Hepatocyte (in vitro differentiated cells): ENCODE measurements at regions not wholly inside any gene's neighbourhood (a gene's known extent, or its start where the extent isn't known, plus 50 kb on each side); places are given as distances from the start of the nearest gene placed in this dataset.

ENCODE experiments used
- DNase-seq: peaks from one replicate; pipeline ENCODE4 v3.0.0-alpha.2; 2016; ENCODE audit warnings: low spot score
- H2AFZ ChIP-seq: fragments of 200-600 bp; sonication (generic); 2 replicates; pipeline ENCODE4 v1.6.0; 2016; ENCODE audit warnings: antibody characterized with exemption, mild to moderate bottlenecking
- H3K27ac ChIP-seq: fragments of 200-600 bp; sonication (generic); 2 replicates; pipeline ENCODE4 v1.5.1; 2016; ENCODE audit warnings: mild to moderate bottlenecking
- H3K27me3 ChIP-seq: fragments of 200-600 bp; sonication (generic); 2 replicates; pipeline ENCODE4 v1.6.1; 2016
- H3K36me3 ChIP-seq: fragments of 200-600 bp; sonication (generic); replicated peaks from 2 replicates; pipeline ENCODE4 v1.5.1; 2016; ENCODE audit warnings: low read depth; ENCODE audit not compliant: insufficient read depth
- H3K4me1 ChIP-seq: fragments of 200-600 bp; sonication (generic); 2 replicates; pipeline ENCODE4 v1.5.1; 2016; ENCODE audit warnings: mild to moderate bottlenecking, moderate library complexity; ENCODE audit not compliant: insufficient read depth
- H3K4me2 ChIP-seq: fragments of 200-600 bp; sonication (generic); 2 replicates; pipeline ENCODE4 v1.6.0; 2016
- H3K4me3 ChIP-seq: fragments of 200-600 bp; sonication (generic); 2 replicates; pipeline ENCODE4 v1.5.1; 2016; ENCODE audit warnings: mild to moderate bottlenecking
- H3K79me2 ChIP-seq: fragments of 200-600 bp; sonication (generic); 2 replicates; pipeline ENCODE4 v1.6.0; 2017; ENCODE audit warnings: mild to moderate bottlenecking
- H3K9me2 ChIP-seq: fragments of 200-600 bp; sonication (generic); replicated peaks from 2 replicates; pipeline ENCODE4 v1.6.0; 2017; ENCODE audit warnings: mild to moderate bottlenecking; ENCODE audit not compliant: insufficient read depth
- H3K9me3 ChIP-seq: fragments of 200-600 bp; sonication (generic); 2 replicates; pipeline ENCODE4 v1.5.1; 2016; ENCODE audit warnings: low read depth, mild to moderate bottlenecking
- H4K20me1 ChIP-seq: fragments of 200-600 bp; sonication (generic); 2 replicates; pipeline ENCODE4 v1.6.0; 2016; ENCODE audit warnings: mild to moderate bottlenecking; ENCODE audit not compliant: insufficient read depth, poor library complexity, severe bottlenecking
- EZH2 ChIP-seq: fragments of 200-600 bp; sonication (generic); IDR thresholded peaks from 2 replicates; pipeline ENCODE4 v1.6.1; 2016; ENCODE audit warnings: antibody characterized with exemption, mild to moderate bottlenecking, borderline replicate concordance
- EZH2phosphoT487 ChIP-seq: fragments of 200-600 bp; sonication (generic); IDR thresholded peaks from one replicate; pipeline ENCODE4 v1.6.1; 2018; ENCODE audit warnings: antibody characterized with exemption, mild to moderate bottlenecking, low read depth, moderate library complexity; ENCODE audit not compliant: unreplicated experiment, severe bottlenecking
- WGBS: methylation state at CpG from one replicate; pipeline ENCODE4 v1.1.6; 2016; ENCODE audit warnings: low lambda C conversion rate; ENCODE audit errors: missing lambda C conversion rate; 5-methylcytosine and 5-hydroxymethylcytosine counted together
- TF ChIP-seq, protein P1 (sequence below): fragments of 200-600 bp; sonication (generic); IDR thresholded peaks from 2 replicates; pipeline ENCODE4 v1.5.1; 2016; ENCODE audit warnings: antibody characterized with exemption, mild to moderate bottlenecking; ENCODE audit not compliant: poor library complexity

DNA sequence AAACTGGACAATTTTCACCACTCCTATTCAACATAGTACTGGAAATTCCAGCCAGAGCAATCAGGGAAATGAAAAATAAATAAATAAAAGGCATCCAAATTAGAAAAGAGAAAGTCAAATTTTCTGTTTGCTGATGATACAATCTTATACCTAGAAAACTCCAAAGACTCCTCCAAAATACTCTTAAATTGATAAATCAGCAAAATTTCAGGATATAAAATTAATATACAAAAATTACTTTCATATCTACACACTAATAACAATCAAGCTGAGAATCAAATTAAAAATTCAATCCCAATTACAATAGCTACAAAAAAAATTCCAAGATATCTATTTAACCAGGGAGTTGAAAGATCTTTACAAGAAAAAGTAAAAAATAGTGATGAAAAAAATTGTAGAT, 651.9 kb downstream of the DTWD2 start:
- no peaks in the 10 kb centered on the region for H4K20me1 ChIP-seq

DNA sequence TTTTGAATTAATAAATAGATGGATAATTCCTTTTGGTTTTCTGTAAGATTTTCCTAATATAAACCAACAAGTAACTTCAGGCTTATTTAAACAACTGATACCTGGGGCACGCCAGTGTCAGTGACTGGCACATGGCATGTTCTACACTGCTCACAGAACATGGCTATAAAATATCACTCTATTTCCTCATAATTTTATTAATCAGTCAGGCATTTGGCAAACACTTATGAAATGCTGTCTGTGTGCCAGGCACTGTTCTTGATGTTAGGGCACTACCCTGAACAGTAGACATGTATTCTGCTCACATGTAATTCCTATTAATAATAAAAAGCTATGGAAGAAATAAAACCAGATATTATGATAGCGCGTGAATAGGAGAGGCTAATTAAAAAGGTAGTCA, 661.0 kb downstream of the DTWD2 start:
- Histone ChIP-seq H3K27me3 (no peaks in the 10 kb centered on the region), H3K4me3 (no peak overlapping the region), H4K20me1 (no peaks in the 10 kb centered on the region), H3K36me3 (no peaks in the 10 kb centered on the region), H3K4me2 (no peak overlapping the region), H3K9me2 (no peaks in the 10 kb centered on the region), H3K4me1 (no peaks in the 10 kb centered on the region), H3K9me3 (no peaks in the 10 kb centered on the region), H3K27ac (no peak overlapping the region), H2AFZ (no peak overlapping the region), H3K79me2 (no peaks in the 10 kb centered on the region)
- no peak for DNase-seq
- TF ChIP-seq, protein P1, sequence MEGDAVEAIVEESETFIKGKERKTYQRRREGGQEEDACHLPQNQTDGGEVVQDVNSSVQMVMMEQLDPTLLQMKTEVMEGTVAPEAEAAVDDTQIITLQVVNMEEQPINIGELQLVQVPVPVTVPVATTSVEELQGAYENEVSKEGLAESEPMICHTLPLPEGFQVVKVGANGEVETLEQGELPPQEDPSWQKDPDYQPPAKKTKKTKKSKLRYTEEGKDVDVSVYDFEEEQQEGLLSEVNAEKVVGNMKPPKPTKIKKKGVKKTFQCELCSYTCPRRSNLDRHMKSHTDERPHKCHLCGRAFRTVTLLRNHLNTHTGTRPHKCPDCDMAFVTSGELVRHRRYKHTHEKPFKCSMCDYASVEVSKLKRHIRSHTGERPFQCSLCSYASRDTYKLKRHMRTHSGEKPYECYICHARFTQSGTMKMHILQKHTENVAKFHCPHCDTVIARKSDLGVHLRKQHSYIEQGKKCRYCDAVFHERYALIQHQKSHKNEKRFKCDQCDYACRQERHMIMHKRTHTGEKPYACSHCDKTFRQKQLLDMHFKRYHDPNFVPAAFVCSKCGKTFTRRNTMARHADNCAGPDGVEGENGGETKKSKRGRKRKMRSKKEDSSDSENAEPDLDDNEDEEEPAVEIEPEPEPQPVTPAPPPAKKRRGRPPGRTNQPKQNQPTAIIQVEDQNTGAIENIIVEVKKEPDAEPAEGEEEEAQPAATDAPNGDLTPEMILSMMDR, result no peak
- TF ChIP-seq EZH2phosphoT487, result no peak
- TF ChIP-seq EZH2, result no peak
- WGBS, result 93% methylated on average over 3 of the region's 3 CpGs

More for the DNA sequence above, 651.9 kb downstream of the DTWD2 start:
- Histone ChIP-seq H3K4me2 (no peak overlapping the region), H2AFZ (no peak overlapping the region), H3K9me2 (no peaks in the 10 kb centered on the region), H3K36me3 (no peaks in the 10 kb centered on the region), H3K4me3 (no peak overlapping the region), H3K79me2 (no peaks in the 10 kb centered on the region), H3K27me3 (no peaks in the 10 kb centered on the region), H3K27ac (no peak overlapping the region), H3K9me3 (no peaks in the 10 kb centered on the region), H3K4me1 (no peaks in the 10 kb centered on the region)
- no peak for TF ChIP-seq EZH2phosphoT487
- TF ChIP-seq, protein P1, result no peak
- TF ChIP-seq EZH2, result no peak
- no peak for DNase-seq

DNA sequence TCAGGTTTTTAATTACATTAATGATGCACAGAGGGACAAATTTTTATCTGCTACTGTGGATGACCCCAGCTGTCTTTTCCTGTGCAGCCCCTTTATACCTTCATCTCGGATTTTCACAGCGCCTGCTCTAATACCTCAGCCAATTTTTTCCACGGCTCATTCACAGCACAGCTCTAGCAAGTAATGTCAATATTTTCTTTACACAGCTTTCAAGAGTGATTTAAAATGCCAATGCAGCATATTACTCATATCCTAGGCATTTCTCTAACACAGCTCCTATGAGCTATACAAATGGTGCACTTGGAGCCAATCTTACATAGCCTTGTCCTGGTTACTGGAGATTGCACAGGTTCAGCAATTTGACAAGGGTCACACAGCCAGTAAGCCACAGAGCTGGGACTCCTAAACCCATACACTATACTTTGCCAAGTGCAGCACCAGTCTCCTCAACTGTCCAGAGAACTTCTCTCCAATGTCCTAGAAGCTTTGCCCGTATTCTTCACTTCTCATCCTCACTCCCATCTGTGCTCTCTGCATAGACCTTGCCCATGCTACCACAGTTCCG, 661.8 kb downstream of the DTWD2 start:
- 84% methylated on average over 5 of the region's 5 CpGs for WGBS

More for the DNA sequence above, 661.8 kb downstream of the DTWD2 start:
- TF ChIP-seq EZH2phosphoT487, result no peak
- no peak for TF ChIP-seq EZH2
- TF ChIP-seq, protein P1, result no peak
- Histone ChIP-seq H3K4me1 (no peaks in the 10 kb centered on the region), H3K27ac (no peak overlapping the region), H3K9me2 (no peaks in the 10 kb centered on the region), H3K36me3 (no peaks in the 10 kb centered on the region), H3K79me2 (no peaks in the 10 kb centered on the region), H3K9me3 (no peaks in the 10 kb centered on the region), H4K20me1 (no peaks in the 10 kb centered on the region), H3K4me2 (no peak overlapping the region), H3K4me3 (no peak overlapping the region), H2AFZ (no peak overlapping the region), H3K27me3 (no peaks in the 10 kb centered on the region)
- DNase-seq, result peak; percentile 3
